Cardiac septum (tissue), 1 donor: ENCODE measurements at regions not wholly inside any gene's neighbourhood (a gene's known extent, or its start where the extent isn't known, plus 50 kb on each side); places are given as distances from the start of the nearest gene placed in this dataset.
"Not testable (repeated sequence)": the region's sequence is repeated elsewhere in the genome, so short reads cannot be mapped to it uniquely, and the experiment has no call there.

Experiments used
- DNase-seq: peaks from one replicate; pipeline ENCODE4 v3.0.0-alpha.2; 2020; ENCODE audit warnings: low spot score
- intact Hi-C: fragments of 100-400 bp; cut with DNase I; formaldehyde crosslinking; loops from one replicate; pipeline ENCODE4 v1.14.0; 2022
- donor health status: DM: no; HTN: no; CAD: no.

DNA sequence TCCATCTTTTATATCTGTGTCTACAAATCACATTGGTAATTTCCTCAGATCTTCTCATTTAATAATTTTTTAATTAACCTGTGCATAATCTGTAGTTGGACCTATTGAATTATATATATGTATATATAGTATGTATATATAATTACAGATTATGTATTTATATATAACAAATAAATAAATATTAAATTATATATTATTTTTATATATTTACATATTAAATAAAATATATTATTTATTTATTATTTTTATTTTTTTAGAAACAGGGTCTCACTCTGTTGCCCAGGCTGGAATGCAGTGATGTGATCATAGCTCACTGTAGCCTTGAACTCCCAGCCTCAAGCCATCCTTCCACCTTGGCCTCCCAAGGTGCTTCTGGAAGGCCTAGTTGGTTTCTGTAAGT, 197.9 kb downstream of the FGF9 start:
- intact Hi-C loops: no loop called here
- no peak for DNase-seq

DNA sequence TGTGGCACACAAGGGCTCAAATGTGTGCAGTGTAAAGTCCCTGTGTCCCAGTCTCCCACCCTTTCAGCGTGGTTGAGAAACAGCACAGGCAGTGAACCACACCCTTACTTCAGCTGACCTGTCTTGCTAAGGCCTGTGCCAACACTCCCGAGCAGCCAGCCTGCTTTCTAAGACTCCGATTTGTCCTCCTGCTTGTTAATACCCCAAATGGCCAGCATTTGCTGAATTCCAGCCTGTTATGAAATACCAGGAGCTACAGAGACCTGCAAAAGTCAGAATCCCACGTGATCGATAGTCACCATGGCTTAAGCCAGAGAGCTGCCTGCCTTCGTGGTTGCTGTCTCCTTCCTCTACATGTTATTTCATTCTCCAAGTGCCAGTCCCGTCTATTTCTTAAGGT, 200.5 kb downstream of the FGF9 start:
- intact Hi-C loops: no loop called here
- DNase-seq: no peak

DNA sequence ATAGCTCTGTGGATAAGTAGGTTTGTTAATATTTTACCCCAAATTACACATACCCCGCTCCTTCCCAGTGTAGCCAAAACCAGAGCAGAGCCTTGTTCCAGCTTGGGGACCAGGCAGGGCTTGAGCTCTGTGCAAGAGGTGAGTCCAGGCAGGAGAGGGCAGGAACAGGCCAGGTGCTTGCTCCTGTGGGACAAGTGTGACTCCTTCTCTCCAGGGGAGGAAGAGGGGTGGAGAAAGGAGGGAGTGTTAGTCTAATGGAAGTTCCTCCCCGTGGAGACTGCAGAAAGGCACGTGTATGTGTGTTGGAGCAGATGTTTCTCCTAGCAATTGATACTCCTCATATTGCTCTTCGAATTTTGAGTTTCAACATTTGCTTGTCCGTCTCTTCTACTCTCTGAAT, 201.0 kb downstream of the FGF9 start:
- intact Hi-C loops: no loop called here
- DNase-seq: no peak

DNA sequence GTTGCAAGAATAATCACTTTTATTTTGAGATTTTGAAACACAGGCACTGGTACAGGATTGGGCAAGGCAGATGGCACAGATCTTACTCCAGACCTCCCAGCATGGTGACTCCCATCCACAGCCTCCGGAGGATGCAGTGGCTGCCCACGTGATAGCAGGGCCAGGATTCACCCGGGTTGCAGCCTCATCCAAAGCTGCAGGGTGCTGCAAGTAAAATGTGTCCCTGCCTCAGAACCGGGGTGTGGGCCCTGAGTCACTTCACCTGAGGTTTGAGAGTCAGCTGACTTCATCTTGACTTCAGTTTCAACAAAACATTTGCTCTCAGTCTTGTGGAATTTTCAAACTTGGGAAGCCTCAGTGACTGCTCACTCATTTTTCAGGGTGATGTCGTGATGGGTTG, 201.9 kb downstream of the FGF9 start:
- DNase-seq: no peak
- intact Hi-C loops: no loop called here

DNA sequence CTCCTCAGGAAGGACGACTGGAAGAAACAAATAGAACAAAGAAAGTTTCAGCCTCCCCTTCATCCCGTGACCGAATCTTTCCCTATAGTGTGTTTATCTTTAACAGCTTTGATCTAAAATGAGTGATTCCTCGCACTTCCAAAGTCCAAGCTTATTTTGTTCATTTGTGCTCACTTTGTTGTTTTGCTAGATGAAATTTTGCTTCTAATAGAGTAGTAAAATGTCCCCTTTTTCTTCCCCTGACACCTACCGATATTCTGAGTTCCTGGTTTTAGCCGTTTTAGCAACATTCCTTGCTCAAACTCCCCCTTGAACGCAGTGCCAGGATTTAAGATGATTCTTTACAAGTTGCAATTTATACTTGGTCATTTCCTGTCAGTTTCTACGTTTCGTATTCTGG, 204.2 kb downstream of the FGF9 start:
- intact Hi-C loops: no loop called here
- no peak for DNase-seq

DNA sequence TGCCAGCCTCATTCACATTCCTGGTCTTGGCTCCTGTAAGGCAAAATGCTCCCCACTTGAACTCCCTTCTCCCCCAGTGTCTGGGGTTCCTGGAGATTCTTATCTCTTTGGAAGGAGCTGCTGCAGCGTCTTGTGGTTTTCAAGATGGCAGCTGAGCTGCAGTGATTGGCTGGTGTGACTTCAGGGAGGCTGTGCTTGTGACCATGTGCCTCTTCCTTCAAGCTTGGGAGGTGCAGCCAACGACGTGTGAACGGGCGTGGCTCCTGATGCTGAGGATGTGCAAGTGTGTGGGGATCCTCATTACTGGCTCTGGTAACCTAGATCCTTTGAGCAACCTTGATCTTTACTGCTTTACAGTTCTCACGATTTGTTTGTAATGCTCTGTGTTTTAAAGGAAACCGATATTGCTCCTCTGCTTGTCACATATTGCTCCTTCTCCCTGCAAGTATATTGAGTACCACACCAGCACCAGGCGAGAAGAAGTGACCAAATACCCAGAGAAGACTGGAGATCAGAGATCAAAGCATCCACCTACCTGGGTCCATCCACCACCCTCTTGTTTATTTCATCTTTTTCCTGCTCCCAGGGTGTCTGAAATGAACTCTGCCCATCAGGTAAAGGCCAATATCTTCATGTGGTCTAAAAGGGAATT, 208.5 kb downstream of the FGF9 start:
- no peak for DNase-seq
- intact Hi-C loops: no loop called here

DNA sequence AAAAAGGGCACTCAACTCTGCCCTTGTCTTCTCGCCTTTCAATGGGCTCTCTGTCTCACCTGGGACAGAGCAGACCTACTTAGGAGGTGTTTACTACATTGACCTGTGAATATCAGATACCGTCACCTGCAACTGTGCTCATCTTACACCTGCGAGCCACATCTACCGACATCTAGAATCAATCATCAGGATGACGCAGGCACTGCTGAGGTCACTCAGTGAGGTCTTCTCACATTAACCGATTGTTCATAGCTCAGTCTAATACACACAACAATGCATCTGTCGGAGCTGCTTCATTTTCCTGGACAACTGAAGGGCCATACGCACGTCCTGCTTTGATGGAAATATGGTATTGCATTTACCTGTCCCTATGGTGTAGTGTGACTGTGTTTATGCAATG, 211.9 kb downstream of the FGF9 start:
- no peak for DNase-seq
- intact Hi-C loops: no loop called here

DNA sequence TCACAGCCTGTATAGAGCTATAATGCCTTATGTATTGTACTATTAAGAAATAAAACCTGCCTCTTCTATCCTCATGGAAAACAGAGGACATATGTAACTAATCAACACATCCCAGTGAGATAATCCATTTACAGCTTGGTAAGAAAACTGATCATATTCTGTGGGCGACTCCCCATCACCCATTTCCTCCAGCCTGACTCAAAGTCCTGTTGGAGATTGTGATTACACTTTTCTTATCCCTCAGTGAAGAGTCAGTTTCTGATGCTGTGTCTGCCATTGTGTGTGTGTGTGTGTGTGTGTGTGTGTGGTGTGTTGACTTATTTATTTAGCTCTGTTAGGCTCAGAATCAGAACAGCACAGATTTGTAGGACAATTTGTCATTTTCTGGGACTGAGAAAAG, 212.8 kb downstream of the FGF9 start:
- DNase-seq: no peak
- intact Hi-C loops: no loop called here

DNA sequence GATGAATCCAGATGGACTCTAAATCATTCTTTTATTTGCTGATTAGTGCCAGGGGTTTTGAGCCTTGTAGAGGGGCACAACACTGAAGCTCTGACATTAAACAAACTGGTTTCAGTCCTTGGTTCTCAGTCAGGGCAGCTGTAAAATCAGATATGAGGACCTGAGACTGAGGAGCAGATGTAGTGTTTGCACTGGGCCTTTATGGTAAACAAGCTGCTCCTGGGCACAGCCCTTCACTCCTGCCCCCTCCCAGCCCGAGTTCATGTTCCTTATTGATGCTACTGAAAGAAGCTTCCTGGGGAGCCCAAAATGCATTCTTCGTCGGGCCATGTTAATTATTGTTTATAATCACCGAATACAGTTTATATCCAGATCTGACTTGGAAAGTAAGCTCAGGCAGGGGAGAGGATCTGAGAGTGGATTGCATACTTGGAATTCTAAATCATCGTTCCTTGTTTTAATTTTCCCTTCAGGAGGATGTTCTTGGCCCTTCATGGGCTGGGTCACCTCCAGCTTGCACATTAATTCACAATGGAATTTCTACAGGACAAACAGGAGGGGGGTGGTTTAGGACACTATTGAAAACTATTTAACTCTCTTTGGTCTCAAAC, 213.5 kb downstream of the FGF9 start:
- intact Hi-C loops: no loop called here
- DNase-seq: no peak

DNA sequence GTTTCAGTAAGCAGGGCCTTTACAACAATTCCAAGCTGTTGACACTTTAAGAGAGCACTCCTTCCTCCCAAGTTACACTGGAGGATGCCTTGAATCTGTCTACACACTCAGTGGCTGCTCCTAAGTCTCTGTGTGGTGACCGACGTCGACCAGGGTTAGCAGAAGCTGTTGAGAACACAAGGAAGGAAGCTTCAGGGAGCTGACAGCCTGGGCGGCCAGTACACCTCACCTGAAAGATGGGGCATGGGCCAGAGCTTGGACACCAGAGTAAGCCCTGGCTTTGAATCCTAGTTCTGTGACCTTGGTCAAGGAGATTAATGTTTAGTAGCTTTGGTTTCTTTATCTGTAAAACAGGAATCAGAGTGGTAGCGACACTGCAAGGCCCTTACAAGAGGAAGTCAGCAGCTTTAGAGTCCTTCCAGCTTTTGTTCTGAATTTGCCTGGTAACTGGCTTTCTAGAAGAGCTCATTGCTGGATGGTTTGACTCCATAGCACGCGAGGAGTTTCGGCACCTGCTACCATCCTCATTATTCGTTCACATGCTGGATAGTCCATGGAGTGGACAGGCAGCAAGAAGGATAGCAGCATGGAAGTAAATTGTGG, 214.2 kb downstream of the FGF9 start:
- no peak for DNase-seq
- intact Hi-C loops: no loop called here

DNA sequence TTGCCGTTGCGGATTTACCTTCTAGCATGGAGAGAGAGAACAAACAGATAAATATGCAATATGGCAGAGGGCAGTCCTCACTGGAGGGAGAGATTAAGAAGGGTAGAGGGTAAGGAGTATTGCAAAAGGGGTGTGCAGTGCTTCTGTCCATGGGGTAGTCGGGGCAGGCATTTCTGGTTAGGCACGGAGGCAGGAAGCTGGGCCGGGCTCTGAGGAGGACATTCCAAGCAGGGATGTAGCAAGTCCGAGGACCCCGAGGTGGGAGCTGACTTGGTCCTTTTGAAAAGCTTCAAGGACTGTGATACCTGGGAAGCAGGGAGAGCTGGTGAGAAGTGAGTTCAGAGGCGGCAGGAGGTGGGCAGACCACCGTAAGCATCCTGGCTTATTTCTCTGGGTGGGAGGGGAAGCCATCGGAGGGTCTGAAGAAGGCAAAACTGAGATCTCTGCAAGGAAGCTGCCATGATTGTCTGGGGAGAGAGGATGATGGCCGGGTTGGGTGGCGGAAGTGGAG, 214.9 kb downstream of the FGF9 start:
- intact Hi-C loops: no loop called here
- no peak for DNase-seq

DNA sequence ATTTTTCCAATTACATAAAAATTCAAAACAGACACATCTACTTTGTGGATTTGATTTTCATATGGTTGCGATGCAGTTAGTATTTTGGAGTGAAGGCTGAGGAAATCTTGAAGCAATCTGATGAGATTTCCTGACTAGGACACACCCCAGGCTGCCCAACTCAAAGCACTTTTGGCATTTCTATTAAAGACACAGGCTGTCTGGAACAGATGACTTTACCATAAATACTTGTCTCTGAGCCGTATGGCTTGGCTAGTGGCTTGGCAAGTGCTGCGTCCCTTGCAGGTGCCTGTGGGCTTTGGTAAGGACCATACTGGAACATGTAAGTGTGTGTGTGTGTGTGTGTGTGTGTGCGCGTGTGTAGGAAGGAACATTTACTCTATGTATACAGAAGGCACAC, 218.8 kb downstream of the FGF9 start:
- intact Hi-C loops: no loop called here
- no peak for DNase-seq

DNA sequence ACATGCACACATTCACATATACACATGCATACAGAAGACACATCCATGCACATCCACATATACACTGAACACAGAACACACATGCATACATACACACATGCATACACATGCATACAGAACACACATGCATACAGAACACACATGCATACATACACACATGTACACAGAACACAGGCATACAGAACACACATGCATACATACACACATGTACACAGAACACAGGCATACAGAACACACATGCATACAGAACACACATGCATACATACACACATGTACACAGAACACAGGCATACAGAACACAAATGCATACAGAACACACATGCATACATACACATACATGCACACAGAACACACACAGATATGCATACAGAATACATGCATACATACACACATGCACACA, 219.3 kb downstream of the FGF9 start:
- DNase-seq, intact Hi-C loops: not testable (repeated sequence)

DNA sequence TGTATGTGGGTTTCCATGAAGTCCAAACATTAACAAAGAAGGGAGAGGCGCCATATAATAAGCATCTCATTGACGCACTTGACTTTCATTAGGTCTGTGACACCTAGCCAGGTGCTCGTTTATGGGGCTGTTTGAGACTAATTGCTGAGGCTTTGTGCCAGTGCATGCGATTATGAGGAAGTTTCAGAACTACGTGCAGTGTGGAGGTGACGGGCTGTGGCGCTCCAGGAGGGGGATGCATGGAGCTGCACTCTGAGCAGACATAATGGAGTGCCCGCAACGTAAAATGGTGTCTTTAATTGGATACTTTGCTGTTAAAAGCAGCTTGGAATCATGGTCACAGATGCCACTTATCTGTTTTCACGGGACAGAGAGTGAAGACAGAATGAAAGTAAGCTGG, 223.2 kb downstream of the FGF9 start:
- intact Hi-C loops: no loop called here
- DNase-seq: no peak

DNA sequence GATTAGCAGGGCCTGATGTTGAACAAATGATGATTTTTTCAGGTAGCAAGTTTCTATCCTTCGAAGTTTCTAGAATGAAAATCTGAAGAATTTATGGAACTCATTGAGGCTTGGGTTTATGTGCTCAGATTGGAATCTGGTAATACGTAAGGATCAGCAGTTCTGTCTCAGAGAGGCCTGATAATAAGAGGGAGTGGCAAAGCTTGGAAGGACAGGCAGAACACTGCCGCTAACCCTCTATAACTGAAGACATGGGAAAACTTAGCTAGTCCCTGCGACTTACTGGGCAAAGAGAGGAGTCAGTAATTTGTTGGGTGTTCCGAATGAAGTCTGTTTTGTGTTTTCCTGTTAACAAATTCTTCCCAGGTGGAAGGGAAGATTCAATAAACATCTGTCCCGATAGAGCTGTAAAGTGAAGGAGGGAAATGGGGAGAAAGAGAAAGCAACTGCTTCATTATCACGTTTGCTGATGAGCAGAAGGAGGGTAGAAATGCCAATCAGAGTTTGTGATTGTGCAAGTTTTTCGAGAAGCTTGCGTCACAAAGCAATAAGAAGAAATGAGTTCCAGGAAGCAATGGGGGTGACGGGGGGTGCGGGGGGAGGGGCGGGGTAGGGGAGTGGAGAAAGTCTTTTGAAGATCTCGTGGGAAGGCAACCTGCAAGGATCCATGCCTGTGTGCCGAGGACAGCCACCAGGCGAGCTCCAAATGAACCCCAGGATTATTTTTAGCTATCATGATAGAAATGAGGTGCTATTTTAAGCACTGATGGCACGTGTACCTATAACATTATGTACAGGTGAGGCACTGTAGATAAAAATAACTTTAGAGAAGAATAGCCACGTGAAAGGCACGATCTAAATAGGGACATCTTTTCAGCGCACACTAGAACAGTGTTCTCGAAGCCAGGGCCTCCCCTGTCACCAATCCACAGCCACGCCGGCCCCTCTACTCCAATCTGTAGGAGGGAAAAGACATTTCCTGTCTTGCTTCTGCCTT, 224.1 kb downstream of the FGF9 start:
- no peak for DNase-seq
- intact Hi-C loops: no loop called here

DNA sequence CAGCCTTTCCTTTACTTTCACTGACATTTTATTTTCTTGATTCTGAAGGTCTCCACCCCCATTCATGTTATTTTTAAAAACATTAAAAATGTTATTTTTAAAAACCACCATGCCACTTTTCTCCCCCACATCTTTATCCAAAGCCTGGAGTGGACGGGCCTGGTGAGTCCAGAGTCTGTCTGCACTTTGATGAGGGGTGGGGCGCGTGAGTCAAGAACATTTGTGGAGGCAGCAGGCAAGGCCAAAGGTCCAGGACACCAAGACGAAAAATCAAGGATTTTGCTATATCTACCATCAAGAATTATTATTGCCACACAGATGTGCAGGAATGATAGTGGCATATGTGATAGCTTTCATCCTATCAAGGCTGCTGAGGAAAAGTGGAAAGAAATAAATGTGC, 224.9 kb downstream of the FGF9 start:
- no peak for DNase-seq
- intact Hi-C loops: no loop called here

DNA sequence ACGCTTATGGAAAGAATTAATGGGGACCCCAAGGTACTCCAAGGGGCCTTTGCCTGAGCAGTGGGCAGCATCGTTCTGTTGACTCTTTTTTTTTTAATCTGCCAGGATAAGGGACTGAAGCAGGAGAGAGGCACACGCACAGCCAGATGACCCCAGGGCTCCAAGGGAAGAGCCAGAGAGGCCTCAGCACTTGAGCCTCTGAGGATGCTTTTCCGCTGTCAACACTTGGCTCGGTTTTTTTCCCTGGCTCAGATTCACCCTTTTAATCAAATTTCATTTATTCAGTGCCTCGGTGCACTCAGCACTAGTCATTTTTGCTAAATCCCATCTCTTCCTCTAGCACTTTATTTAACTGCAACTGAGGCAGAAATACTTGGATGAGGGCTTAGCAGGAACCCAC, 226.3 kb downstream of the FGF9 start:
- DNase-seq: no peak

DNA sequence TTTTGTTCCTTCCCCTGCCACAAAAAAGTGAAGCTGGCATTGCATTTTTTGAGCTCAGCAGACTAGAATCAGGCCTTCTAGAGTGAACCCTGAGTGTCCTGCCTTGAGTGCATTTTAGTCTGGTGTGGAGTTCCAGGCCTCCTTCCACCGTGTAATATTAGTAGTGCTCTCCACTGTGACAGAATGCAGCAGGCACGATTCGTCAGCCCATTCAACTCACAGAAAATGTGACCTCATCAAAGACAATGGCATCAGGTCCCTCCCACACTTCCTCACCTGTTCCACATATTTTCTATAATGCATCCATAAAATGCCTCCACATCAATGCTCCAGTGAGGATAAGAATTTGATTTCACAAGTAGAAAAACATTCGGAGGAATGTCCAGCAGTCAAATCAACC, 227.6 kb downstream of the FGF9 start:
- intact Hi-C loops: no loop called here

More for the DNA sequence above, 226.3 kb downstream of the FGF9 start:
- intact Hi-C loops: no loop called here

DNA sequence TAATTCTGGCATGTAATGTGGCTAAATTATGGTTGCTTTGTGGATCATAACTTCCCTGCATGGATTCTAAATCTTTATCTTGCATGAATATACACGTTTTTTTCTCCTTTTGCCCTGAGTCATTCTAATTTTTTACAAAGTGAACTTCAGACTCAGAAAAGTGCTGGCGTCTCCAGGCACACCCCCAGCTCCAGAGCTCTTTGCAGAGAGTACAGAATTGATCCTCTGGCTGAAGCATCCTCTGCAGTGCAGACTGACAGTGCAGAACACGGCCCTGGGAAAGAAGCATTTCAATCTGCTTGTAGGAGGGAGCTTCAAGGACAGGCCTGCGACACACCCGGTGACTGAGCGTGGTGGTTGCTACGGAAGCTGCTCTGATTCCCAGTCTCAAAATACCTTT, 228.1 kb downstream of the FGF9 start:
- DNase-seq: no peak
- intact Hi-C loops: no loop called here

More for the DNA sequence above, 227.6 kb downstream of the FGF9 start:
- no peak for DNase-seq

DNA sequence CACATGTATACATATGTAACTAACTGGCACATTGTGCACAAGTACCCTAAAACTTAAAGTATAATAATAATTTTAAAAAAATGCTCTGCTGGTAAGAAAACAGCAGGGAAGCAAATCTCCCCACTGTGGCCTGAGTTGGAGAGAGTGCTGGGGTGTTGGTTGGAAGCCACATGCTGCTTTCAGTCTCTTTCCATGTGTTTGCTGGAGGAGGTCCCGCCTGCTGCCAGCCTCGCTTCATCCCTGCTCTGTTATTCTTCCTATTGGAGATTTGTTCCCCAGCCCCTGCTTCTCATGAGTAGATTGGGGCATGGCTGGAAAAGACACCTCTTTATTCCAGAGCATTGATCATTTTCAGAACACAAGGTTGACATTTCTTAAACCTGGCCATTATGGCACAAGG, 230.5 kb downstream of the FGF9 start:
- DNase-seq: no peak
- intact Hi-C loops: no loop called here
